G401 (cell line): ENCODE measurements at regions not wholly inside any gene's neighbourhood (a gene's known extent, or its start where the extent isn't known, plus 50 kb on each side); places are given as distances from the start of the nearest gene placed in this dataset.
"Not testable (repeated sequence)": the region's sequence is repeated elsewhere in the genome, so short reads cannot be mapped to it uniquely, and the experiment has no call there.

Experiments
- DNase-seq: peaks from one replicate; pipeline ENCODE4 v3.0.0-alpha.2; 2015; ENCODE audit warnings: low spot score
- in situ Hi-C: cut with HindIII; loops from 2 replicates; pipeline ENCODE4 v1.10.0; 2016; ENCODE audit warnings: low sequenced_read_pairs, mixed read lengths

- in situ Hi-C loops, result no loop called here
- no peak for DNase-seq
Measured at GRCh38 chr14:83960832-83961512, 1569.0 kb upstream of the FLRT2 start.

GRCh38 chr14:83969998-83970397 lies 1559.9 kb upstream of the FLRT2 start:
- in situ Hi-C loops, result no loop called here
- no peak for DNase-seq

GRCh38 chr14:83972631-83973030 lies 1557.3 kb upstream of the FLRT2 start:
- no peak for DNase-seq
- in situ Hi-C loops, result no loop called here

GRCh38 chr14:83974647-83975163 lies 1555.2 kb upstream of the FLRT2 start:
- in situ Hi-C loops, result no loop called here
- DNase-seq, result no peak

- in situ Hi-C loops, result no loop called here
- DNase-seq, result no peak
Measured at GRCh38 chr14:83975435-83975834, 1554.5 kb upstream of the FLRT2 start.

- in situ Hi-C loops, result no loop called here
- no peak for DNase-seq
Measured at GRCh38 chr14:83975841-83976770, 1553.8 kb upstream of the FLRT2 start.

GRCh38 chr14:83977583-83977982 lies 1552.4 kb upstream of the FLRT2 start:
- in situ Hi-C loops, result no loop called here

GRCh38 chr14:83981676-83982258 lies 1548.2 kb upstream of the FLRT2 start:
- in situ Hi-C loops, DNase-seq: not testable (repeated sequence)

More at GRCh38 chr14:83977583-83977982, 1552.4 kb upstream of the FLRT2 start:
- DNase-seq, result no peak

- no peak for DNase-seq
- in situ Hi-C loops, result no loop called here
Measured at GRCh38 chr14:83988275-83988674, 1541.7 kb upstream of the FLRT2 start.

- in situ Hi-C loops, result no loop called here
Measured at GRCh38 chr14:83991666-83992065, 1538.3 kb upstream of the FLRT2 start.

GRCh38 chr14:83992857-83993256 lies 1537.1 kb upstream of the FLRT2 start:
- in situ Hi-C loops, result no loop called here
- DNase-seq, result no peak

More at GRCh38 chr14:83991666-83992065, 1538.3 kb upstream of the FLRT2 start:
- DNase-seq, result no peak

- in situ Hi-C loops, result no loop called here
- no peak for DNase-seq
Measured at GRCh38 chr14:83993545-83993944, 1536.4 kb upstream of the FLRT2 start.

GRCh38 chr14:83994020-83994419 lies 1535.9 kb upstream of the FLRT2 start:
- in situ Hi-C loops, result no loop called here
- DNase-seq, result no peak

GRCh38 chr14:84001023-84001422 lies 1528.9 kb upstream of the FLRT2 start:
- in situ Hi-C loops, result no loop called here
- DNase-seq, result no peak

- in situ Hi-C loops, result no loop called here
- no peak for DNase-seq
Measured at GRCh38 chr14:84003346-84003745, 1526.6 kb upstream of the FLRT2 start.

GRCh38 chr14:84006643-84007155 lies 1523.2 kb upstream of the FLRT2 start:
- DNase-seq, result no peak
- in situ Hi-C loops, result no loop called here

GRCh38 chr14:84013424-84013823 lies 1516.5 kb upstream of the FLRT2 start:
- in situ Hi-C loops, result no loop called here
- DNase-seq, result no peak

- in situ Hi-C loops, result no loop called here
Measured at GRCh38 chr14:84017495-84017894, 1512.4 kb upstream of the FLRT2 start.

GRCh38 chr14:84021433-84021832 lies 1508.5 kb upstream of the FLRT2 start:
- in situ Hi-C loops, result no loop called here
- no peak for DNase-seq

More at GRCh38 chr14:84017495-84017894, 1512.4 kb upstream of the FLRT2 start:
- DNase-seq, result peak; percentile 3
